GM12873 (cell line): ENCODE measurements at regions not wholly inside any gene's neighbourhood (a gene's known extent, or its start where the extent isn't known, plus 50 kb on each side); places are given as distances from the start of the nearest gene placed in this dataset.

Experiments used
- TF ChIP-seq, protein P1 (sequence below): IDR thresholded peaks from 2 replicates; pipeline ENCODE4 v1.5.1; 2012; ENCODE audit warnings: low read depth, mild to moderate bottlenecking, moderate library complexity, low read length, control low read depth; ENCODE audit not compliant: insufficient read depth; ENCODE audit errors: missing control alignments

DNA sequence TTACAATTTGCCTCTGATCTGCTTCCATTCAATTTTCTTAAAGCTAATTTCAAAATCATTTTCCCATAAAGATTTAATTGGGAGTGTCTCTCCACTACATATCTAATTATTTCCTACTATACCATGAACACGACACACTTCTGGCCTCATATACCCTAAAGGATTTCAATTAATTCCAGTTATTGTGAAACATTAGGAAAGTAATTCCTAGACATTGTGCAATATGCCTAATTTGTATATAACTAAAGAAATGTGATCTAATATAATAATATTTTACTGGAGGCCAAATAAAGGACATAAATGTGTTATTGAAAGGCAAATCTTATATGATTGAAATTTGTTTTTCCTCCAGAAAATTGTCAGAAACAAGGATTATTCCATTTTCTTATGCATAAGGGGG is 727.2 kb upstream of the ADGRL2 start:
- TF ChIP-seq, protein P1, sequence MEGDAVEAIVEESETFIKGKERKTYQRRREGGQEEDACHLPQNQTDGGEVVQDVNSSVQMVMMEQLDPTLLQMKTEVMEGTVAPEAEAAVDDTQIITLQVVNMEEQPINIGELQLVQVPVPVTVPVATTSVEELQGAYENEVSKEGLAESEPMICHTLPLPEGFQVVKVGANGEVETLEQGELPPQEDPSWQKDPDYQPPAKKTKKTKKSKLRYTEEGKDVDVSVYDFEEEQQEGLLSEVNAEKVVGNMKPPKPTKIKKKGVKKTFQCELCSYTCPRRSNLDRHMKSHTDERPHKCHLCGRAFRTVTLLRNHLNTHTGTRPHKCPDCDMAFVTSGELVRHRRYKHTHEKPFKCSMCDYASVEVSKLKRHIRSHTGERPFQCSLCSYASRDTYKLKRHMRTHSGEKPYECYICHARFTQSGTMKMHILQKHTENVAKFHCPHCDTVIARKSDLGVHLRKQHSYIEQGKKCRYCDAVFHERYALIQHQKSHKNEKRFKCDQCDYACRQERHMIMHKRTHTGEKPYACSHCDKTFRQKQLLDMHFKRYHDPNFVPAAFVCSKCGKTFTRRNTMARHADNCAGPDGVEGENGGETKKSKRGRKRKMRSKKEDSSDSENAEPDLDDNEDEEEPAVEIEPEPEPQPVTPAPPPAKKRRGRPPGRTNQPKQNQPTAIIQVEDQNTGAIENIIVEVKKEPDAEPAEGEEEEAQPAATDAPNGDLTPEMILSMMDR: no peak

DNA sequence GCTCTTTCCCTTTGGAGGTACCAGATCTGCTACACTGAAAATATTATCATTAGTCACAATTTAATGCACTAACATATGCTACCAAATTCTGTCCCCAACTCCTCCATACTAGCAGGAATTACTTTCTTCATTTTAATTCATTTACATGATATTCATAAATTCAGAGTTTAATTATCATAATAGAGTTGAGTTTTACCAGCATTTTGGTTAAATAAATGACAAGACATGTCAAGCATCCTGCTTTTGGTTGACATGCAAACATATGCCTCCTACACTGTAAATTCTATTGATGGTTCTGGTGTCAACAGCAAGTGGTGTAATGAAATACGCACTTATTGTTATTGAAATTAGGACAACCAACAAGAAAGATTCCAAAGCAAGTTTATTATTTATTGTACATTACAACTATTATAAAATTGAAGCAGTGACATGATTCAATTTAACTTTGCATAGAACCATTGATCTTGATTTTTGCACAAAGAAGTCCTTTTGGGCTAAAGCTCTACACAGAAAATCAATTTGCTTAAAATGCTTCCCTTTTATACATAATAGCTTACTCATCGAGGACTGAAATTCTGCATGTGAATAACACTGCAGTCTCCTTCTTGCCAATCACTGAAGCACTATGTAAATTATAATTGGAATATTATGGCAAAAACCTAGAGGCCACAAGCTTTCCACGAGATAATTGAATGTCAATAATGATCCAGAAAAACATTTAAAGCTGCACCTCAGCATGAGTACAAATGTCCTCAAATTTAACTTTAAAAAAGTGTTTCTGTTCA is 728.6 kb upstream of the ADGRL2 start:
- TF ChIP-seq, protein P1: no peak

DNA sequence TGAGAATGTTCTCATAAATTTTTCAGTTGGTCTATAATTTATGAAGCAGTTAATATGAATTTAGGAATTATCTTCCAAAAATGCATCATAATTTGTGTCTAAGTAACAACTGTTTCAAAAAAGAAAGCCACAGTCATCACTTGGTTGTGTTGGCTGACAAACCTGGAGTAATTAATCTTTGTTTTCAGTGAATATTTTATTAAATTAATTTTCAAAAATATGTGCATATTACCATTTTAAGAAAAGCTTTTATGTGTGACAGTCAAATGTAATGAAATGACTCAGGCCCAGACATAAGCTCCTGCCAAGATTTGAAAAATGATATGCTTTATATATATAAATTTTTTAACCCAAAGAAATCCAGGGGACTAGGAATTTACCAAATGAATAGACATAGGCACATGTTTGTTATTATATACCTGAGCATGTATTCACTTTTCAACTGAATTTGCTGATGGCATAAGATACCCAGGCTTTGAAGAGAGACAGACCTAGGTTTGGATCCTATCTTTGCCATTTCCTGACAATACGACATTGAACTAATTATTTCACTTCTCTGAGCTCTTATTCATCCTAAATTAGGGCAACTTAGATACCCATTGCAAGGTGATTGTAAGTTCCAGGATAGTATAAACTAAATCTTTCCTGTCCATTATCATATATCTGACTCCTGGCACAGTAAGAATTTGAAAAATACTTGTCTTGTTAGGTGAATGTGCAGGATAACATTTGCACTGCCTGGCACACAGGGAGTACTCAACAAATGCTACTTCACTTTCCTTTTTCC is 729.5 kb upstream of the ADGRL2 start:
- TF ChIP-seq, protein P1: no peak

DNA sequence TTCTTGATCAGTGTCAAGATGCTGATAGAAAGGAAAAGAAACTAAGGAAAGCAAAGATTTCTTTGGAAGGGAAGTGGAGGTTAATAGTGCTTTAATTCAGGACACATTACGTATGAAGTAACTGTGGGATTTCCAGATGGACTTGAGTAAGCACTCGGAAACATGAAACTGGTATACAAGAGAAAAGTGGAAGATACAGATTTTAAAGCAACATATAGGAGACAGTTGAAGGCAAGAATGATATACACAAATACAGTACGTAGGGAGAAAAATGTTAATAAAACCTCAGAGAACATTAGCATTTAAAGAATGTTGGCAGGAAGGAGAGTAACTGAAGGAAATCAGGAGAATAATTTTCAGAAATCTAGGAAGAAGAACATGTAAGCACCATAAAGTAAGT is 730.9 kb upstream of the ADGRL2 start:
- TF ChIP-seq, protein P1: no peak

DNA sequence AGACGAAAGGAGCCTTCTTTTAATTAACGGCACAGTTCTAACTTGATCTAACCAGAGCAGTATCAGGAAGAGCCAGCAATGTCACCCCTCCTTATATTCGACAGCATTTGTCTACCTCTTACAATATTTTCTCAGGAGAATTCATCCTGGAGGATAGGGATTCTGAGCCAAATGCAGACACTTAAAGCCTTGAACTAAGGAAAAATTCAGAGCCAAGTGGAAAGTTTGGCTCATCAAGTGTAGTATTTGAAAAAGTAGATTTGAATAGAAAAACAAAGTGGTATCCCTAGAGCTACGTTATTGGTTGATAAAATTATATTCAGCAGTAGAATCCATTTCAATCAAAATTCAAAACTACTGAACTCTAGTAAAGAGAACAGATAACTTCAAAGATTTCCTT is 732.0 kb upstream of the ADGRL2 start:
- TF ChIP-seq, protein P1: no peak

DNA sequence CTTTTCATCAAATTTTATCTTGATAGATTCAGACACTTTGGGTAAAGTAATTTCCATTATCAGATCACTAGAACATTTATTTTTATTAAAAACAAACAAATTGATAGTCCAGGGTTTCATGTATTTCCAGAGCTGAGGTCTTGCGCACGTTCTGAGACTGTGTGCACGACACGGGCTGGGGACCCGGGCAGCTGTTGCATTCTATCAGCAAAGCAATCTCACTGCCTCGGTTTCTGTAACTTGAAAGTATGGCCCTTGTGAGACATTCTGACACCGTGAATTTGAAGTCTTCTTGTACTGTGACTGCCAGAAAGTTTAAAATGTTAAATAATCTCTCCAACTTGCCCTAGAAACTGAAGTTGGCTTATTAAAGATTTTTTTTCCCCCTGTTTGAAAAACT is 746.9 kb upstream of the ADGRL2 start:
- TF ChIP-seq, protein P1: no peak

DNA sequence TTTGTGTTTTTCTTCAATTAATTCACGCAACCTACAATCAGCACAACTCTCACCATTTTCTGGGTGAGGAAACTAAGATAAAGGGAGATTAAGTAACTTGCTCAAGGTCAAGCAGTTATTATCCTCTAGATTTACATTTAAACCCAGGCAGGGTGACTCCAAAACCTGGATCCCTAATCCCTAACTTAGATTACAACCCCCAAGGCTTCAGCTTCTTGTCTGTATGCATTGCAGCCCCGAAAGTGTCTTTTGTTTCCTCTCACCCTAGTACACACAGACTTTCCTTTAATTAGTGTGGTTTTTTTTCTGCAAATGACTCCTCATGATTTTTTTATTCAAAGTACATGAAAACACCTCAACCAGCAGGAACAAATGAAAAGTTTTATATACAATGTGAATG is 748.6 kb upstream of the ADGRL2 start:
- TF ChIP-seq, protein P1: no peak
